A549 (cell line): ENCODE measurements at regions not wholly inside any gene's neighbourhood (a gene's known extent, or its start where the extent isn't known, plus 50 kb on each side); places are given as distances from the start of the nearest gene placed in this dataset.

Experiments
- ATAC-seq, 2 experiments: fragments of 200-7000 bp in 1 of 2; fragments of >200 bp in 1 of 2; cut with Nextera tagmentation in 1 of 2; cut with Tn5 transposase in 1 of 2; 3 replicates each; pipeline versions ENCODE4 v1.8.0 to v1.9.1; 2018 to 2020; ENCODE audit warnings: mild to moderate bottlenecking in 1 of 2, moderate library complexity in 1 of 2
- CTCF ChIA-PET: fragments of 300-600 bp; sonication (Branson Sonifier 250); formaldehyde crosslinking; extraction: SDS; loops from one replicate; lab custom pipeline; 2021; ENCODE audit warnings: antibody characterized with exemption, inconsistent platforms; lab: Yijun Ruan, JAX
- POLR2A ChIA-PET: fragments of 350-600 bp; formaldehyde crosslinking; extraction: SDS; loops from one replicate; lab custom pipeline; 2021; ENCODE audit warnings: antibody characterized with exemption, inconsistent platforms; lab: Yijun Ruan, JAX
- DNase-seq, 2 experiments: peaks; one replicate each; pipeline versions ENCODE4 v3.0.0 to v3.0.0-alpha.2; 2011 to 2016; ENCODE audit warnings: low read depth in 1 of 2, low spot score in 1 of 2
- FAIRE-seq: peaks from 2 replicates; lab custom pipeline; 2011; peaks lifted over from hg19 to GRCh38; lab: Jason Lieb, UNC
- H3K27ac ChIP-seq, 2 experiments: fragments of >200 bp; sonication (Bioruptor Twin); formaldehyde crosslinking; 3 replicates each; pipeline ENCODE4 v1.5.1; 2016 to 2017
- H3K4me1 ChIP-seq: fragments of >200 bp; sonication (Bioruptor Twin); formaldehyde crosslinking; 3 replicates; pipeline ENCODE4 v1.6.1; 2016
- H3K4me2 ChIP-seq: fragments of >200 bp; sonication (Bioruptor Twin); formaldehyde crosslinking; 3 replicates; pipeline ENCODE4 v1.6.1; 2016
- H3K4me3 ChIP-seq: fragments of >200 bp; sonication (Bioruptor Twin); formaldehyde crosslinking; 3 replicates; pipeline ENCODE4 v1.5.1; 2016
- H3K9me3 ChIP-seq: fragments of >200 bp; sonication (Bioruptor Twin); formaldehyde crosslinking; 3 replicates; pipeline ENCODE4 v1.6.1; 2016
- CBX2 ChIP-seq: fragments of 200-600 bp; sonication (generic); IDR thresholded peaks from 2 replicates; pipeline ENCODE4 v1.6.1; 2016; ENCODE audit warnings: low read depth, mild to moderate bottlenecking, borderline replicate concordance
- CEBPB ChIP-seq, 2 experiments: fragments of >200 bp in 1 of 2; sonication (Bioruptor Twin) in 1 of 2; formaldehyde crosslinking in 1 of 2; IDR thresholded peaks; 2 replicates each; pipeline ENCODE4 v1.6.1; 2012 to 2016
- CHD2 ChIP-seq: fragments of 150-350 bp; IDR thresholded peaks from 2 replicates; pipeline ENCODE4 v1.6.1; 2014; ENCODE audit warnings: low read length; ENCODE audit not compliant: partially characterized antibody
- EHF ChIP-seq: fragments of 250-450 bp; sonication (Bioruptor Pico); IDR thresholded peaks from 2 replicates; pipeline ENCODE4 v1.5.0; 2020; ENCODE audit warnings: mild to moderate bottlenecking
- ESRRA ChIP-seq: fragments of 150-350 bp; IDR thresholded peaks from 2 replicates; pipeline ENCODE4 v1.6.1; 2014; ENCODE audit warnings: mild to moderate bottlenecking, low read length, borderline replicate concordance
- GATA3 ChIP-seq: IDR thresholded peaks from 2 replicates; pipeline ENCODE4 v1.6.1; 2012; ENCODE audit warnings: borderline replicate concordance
- MAFK ChIP-seq: fragments of 450-650 bp; IDR thresholded peaks from 2 replicates; pipeline ENCODE4 v1.6.1; 2014; ENCODE audit not compliant: partially characterized antibody
- NPAS2 ChIP-seq: fragments of 250-450 bp; sonication (Bioruptor Pico); IDR thresholded peaks from 2 replicates; pipeline ENCODE4 v1.8.0; 2022; ENCODE audit warnings: mild to moderate bottlenecking, moderate library complexity, borderline replicate concordance
- PHF8 ChIP-seq: fragments of 200-600 bp; sonication (generic); IDR thresholded peaks from 2 replicates; pipeline ENCODE4 v1.6.1; 2016; ENCODE audit warnings: low read depth, mild to moderate bottlenecking, antibody characterized with exemption, moderate library complexity, borderline replicate concordance
- POLR2A ChIP-seq: IDR thresholded peaks from 2 replicates; pipeline ENCODE4 v1.6.1; 2012; ENCODE audit warnings: mild to moderate bottlenecking, low read length
- POLR2AphosphoS2 ChIP-seq: conservative IDR thresholded peaks from 2 replicates; pipeline ENCODE4 v1.6.1; 2012; ENCODE audit warnings: low read length, improper control_type of control experiment, inconsistent platforms
- RARB ChIP-seq: fragments of 250-450 bp; sonication (Bioruptor Pico); IDR thresholded peaks from 2 replicates; pipeline ENCODE4 v1.8.0; 2021; ENCODE audit warnings: mild to moderate bottlenecking, moderate library complexity
- RCOR1 ChIP-seq: fragments of 150-350 bp; IDR thresholded peaks from 2 replicates; pipeline ENCODE4 v1.6.1; 2014; ENCODE audit warnings: antibody characterized with exemption, low read length, low read depth
- TP53 ChIP-seq: fragments of 250-450 bp; sonication (Bioruptor Pico); IDR thresholded peaks from 2 replicates; pipeline ENCODE4 v1.5.0; 2021; ENCODE audit warnings: mild to moderate bottlenecking, moderate library complexity
- ZFP36 ChIP-seq: fragments of 450-650 bp; IDR thresholded peaks from 2 replicates; pipeline ENCODE4 v1.6.1; 2014; ENCODE audit warnings: borderline replicate concordance; ENCODE audit not compliant: partially characterized antibody
- ZSCAN20 ChIP-seq: fragments of 250-450 bp; sonication (Bioruptor Pico); IDR thresholded peaks from 2 replicates; pipeline ENCODE4 v1.8.0; 2022; ENCODE audit warnings: mild to moderate bottlenecking, moderate library complexity
- WGBS: methylation state at CpG from one replicate; pipeline ENCODE4 v1.1.6; 2017; ENCODE audit errors: missing lambda C conversion rate; 5-methylcytosine and 5-hydroxymethylcytosine counted together
- TF ChIP-seq, protein P1 (sequence below): fragments of 250-450 bp; sonication (Bioruptor Pico); IDR thresholded peaks from 2 replicates; pipeline ENCODE4 v1.5.0; 2021; ENCODE audit warnings: mild to moderate bottlenecking, moderate library complexity, borderline replicate concordance
- TF ChIP-seq, protein P2 (sequence below): IDR thresholded peaks from 2 replicates; pipeline ENCODE4 v1.6.1; 2012
- TF ChIP-seq, protein P3 (sequence below): fragments of 250-450 bp; sonication (Bioruptor Pico); IDR thresholded peaks from 2 replicates; pipeline ENCODE4 v1.5.0; 2020; ENCODE audit warnings: low read depth, mild to moderate bottlenecking, moderate library complexity
- TF ChIP-seq, protein P4 (sequence below): fragments of 150-350 bp; IDR thresholded peaks from 2 replicates; pipeline ENCODE4 v1.6.1; 2014; ENCODE audit warnings: low read depth, mild to moderate bottlenecking, low read length
- TF ChIP-seq, protein P5 (sequence below): fragments of 450-650 bp; IDR thresholded peaks from 2 replicates; pipeline ENCODE4 v1.6.1; 2014; ENCODE audit warnings: antibody characterized with exemption

DNA sequence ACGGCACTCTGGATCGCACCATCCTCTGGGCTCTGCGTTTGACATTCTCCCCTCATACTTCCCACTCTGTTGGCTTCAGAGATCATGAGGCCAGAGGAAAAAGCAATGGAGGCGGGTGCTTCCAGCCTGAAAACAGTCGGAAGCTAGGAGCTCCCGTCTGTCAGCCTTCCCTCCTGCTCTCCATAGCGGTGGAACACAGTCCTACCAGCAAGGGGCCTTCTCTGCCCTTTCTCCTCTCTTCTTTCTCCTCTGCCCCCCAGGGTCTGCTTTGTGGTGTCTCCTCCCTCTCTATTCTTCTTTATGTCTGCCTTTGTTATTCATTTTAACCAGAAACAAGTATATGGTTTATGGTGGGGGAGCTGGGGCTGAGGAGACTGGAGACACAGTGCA, 152.5 kb upstream of the NFIB start:
- ATAC-seq (peak in 1 of 2 experiments; percentile 14; a peak in 1 of 6 replicates), FAIRE-seq (no peak), DNase-seq (no peak)
- peak overlapping the region; percentile 35; the same call in 2 of the 3 replicates for H3K4me2 ChIP-seq
- ChIA-PET CTCF (interaction anchor here (0.9 to 4.6 kb wide), 7 partner anchors 21 to 303 kb away, joined by 3 to 29 read pairs (median 3); no protein-coding TSS in a partner anchor), POLR2A (no interaction called here)
- no peak overlapping the region for H3K4me3 ChIP-seq
- WGBS: 66% methylated on average over 7 of the region's 7 CpGs
- H3K4me1 ChIP-seq: peaks cover 9% of the 10 kb centered on the region; the same call in 2 of the 3 replicates
- TF ChIP-seq, protein P1, sequence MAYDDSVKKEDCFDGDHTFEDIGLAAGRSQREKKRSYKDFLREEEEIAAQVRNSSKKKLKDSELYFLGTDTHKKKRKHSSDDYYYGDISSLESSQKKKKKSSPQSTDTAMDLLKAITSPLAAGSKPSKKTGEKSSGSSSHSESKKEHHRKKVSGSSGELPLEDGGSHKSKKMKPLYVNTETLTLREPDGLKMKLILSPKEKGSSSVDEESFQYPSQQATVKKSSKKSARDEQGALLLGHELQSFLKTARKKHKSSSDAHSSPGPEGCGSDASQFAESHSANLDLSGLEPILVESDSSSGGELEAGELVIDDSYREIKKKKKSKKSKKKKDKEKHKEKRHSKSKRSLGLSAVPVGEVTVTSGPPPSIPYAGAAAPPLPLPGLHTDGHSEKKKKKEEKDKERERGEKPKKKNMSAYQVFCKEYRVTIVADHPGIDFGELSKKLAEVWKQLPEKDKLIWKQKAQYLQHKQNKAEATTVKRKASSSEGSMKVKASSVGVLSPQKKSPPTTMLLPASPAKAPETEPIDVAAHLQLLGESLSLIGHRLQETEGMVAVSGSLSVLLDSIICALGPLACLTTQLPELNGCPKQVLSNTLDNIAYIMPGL (CRISPR knock-in tag): no peak
- TF ChIP-seq ZSCAN20 (CRISPR knock-in tag): no peak
- no peak for TF ChIP-seq PHF8
- TF ChIP-seq, protein P2, sequence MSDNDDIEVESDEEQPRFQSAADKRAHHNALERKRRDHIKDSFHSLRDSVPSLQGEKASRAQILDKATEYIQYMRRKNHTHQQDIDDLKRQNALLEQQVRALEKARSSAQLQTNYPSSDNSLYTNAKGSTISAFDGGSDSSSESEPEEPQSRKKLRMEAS: no peak
- TF ChIP-seq TP53 (CRISPR knock-in tag): no peak
- TF ChIP-seq EHF (CRISPR knock-in tag): no peak
- no peak for TF ChIP-seq NPAS2
- no peak for TF ChIP-seq CHD2
- TF ChIP-seq ZFP36: no peak
- TF ChIP-seq CBX2: no peak
- TF ChIP-seq POLR2AphosphoS2: no peak
- TF ChIP-seq, protein P3, sequence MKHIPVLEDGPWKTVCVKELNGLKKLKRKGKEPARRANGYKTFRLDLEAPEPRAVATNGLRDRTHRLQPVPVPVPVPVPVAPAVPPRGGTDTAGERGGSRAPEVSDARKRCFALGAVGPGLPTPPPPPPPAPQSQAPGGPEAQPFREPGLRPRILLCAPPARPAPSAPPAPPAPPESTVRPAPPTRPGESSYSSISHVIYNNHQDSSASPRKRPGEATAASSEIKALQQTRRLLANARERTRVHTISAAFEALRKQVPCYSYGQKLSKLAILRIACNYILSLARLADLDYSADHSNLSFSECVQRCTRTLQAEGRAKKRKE (CRISPR knock-in tag): no peak
- no peak for TF ChIP-seq MAFK
- no peak for TF ChIP-seq ESRRA
- no peak for TF ChIP-seq RCOR1
- H3K9me3 ChIP-seq: no peaks in the 10 kb centered on the region
- no peak overlapping the region for H3K27ac ChIP-seq

DNA sequence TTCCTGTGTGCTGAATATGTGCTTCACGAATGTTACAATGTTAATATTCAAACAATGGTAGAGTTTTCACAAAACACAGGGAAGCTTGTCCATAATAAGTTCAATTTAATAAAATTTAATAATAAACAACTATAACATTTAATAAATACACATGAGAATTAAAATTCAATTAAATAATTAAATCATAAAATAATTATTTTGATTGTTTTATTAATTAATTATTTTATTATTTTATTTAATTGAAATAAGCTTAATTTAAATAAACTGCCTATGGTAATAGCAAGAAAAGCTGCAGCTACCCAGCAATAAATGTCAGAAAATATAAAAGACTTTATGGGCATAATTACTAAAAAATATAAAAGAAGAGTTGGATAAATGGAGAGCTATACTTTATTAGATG, 149.0 kb upstream of the NFIB start:
- no peak for TF ChIP-seq RARB (CRISPR knock-in tag)
- TF ChIP-seq, protein P4, sequence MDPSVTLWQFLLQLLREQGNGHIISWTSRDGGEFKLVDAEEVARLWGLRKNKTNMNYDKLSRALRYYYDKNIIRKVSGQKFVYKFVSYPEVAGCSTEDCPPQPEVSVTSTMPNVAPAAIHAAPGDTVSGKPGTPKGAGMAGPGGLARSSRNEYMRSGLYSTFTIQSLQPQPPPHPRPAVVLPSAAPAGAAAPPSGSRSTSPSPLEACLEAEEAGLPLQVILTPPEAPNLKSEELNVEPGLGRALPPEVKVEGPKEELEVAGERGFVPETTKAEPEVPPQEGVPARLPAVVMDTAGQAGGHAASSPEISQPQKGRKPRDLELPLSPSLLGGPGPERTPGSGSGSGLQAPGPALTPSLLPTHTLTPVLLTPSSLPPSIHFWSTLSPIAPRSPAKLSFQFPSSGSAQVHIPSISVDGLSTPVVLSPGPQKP: no peak
- TF ChIP-seq POLR2A: no peak
- TF ChIP-seq, protein P5, sequence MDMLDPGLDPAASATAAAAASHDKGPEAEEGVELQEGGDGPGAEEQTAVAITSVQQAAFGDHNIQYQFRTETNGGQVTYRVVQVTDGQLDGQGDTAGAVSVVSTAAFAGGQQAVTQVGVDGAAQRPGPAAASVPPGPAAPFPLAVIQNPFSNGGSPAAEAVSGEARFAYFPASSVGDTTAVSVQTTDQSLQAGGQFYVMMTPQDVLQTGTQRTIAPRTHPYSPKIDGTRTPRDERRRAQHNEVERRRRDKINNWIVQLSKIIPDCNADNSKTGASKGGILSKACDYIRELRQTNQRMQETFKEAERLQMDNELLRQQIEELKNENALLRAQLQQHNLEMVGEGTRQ: no peak
- no peak for TF ChIP-seq RCOR1
- Histone ChIP-seq H3K4me2 (no peak overlapping the region), H3K4me1 (peaks cover 9% of the 10 kb centered on the region; the same call in 2 of the 3 replicates), H3K9me3 (no peaks in the 10 kb centered on the region), H3K27ac (no peak overlapping the region), H3K4me3 (no peak overlapping the region)
- FAIRE-seq (no peak), ATAC-seq (no peak), DNase-seq (no peak)
- POLR2A ChIA-PET: no interaction called here
- 27% methylated on average over 1 of the region's 1 CpG for WGBS
- CTCF ChIA-PET: interaction anchor here (4.6 kb wide), 1 partner anchor 306 kb away, joined by 29 read pairs; no protein-coding TSS in a partner anchor

DNA sequence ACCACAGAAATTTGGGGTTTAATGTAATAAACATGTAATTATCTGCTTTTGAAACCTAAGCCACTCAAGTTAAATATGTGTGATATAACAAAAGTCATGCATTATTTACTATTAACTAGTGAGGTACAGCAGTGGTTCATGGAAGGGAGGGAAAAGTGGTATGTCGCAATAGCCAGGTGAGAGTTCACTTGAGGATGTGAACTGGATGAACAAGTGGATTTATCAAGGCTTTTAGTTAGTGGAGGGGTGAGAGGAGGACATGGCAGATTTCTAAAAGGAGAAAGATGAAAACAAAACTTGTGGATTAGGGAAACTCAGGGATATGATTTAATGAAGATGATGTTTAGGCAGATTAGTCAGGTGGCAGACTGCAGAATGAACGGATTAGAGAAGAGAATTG, 141.3 kb upstream of the NFIB start:
- CTCF ChIA-PET: interaction anchor here (1.4 kb wide), 1 partner anchor 144 kb away, joined by 3 read pairs; no protein-coding TSS in a partner anchor
- DNase-seq: no peak
- no peak overlapping the region for H3K4me2 ChIP-seq
- H3K27ac ChIP-seq: no peak overlapping the region
- no peaks in the 10 kb centered on the region for H3K4me1 ChIP-seq
- TF ChIP-seq CEBPB (IDR thresholded peaks at IDR 0.05): peak; percentile 26 to 46; a peak in 3 of 4 replicates
- no peak for TF ChIP-seq GATA3
- ATAC-seq: no peak
- no peak for FAIRE-seq
- 2% methylated on average over 2 of the region's 2 CpGs for WGBS
- no peak overlapping the region for H3K4me3 ChIP-seq
- no peaks in the 10 kb centered on the region for H3K9me3 ChIP-seq
- POLR2A ChIA-PET: no interaction called here
